Common myeloid progenitor, CD34-positive (primary cell): ENCODE measurements at regions not wholly inside any gene's neighbourhood (a gene's known extent, or its start where the extent isn't known, plus 50 kb on each side); places are given as distances from the start of the nearest gene placed in this dataset.

Source experiments
- CTCF ChIA-PET: fragments of 350-600 bp; sonication (Branson Sonifier 250); formaldehyde crosslinking; loops from one replicate; lab custom pipeline; 2021; ENCODE audit warnings: antibody characterized with exemption; lab: Charles Lee
- POLR2A ChIA-PET: fragments of 350-600 bp; sonication (Branson Sonifier 250); formaldehyde crosslinking; loops from one replicate; lab custom pipeline; 2021; ENCODE audit warnings: antibody characterized with exemption; lab: Charles Lee
- DNase-seq, 3 donors: peaks; one replicate each; pipeline versions ENCODE4 v3.0.0 to v3.0.0-alpha.2; 2013
- H3K27ac ChIP-seq, 2 experiments: 1 replicate in 1 of 2; 2 replicates in 1 of 2; pipeline ENCODE4 v1.7.0; 2013; ENCODE audit warnings: inconsistent platforms in 2 of 2, low read length in 2 of 2, mild to moderate bottlenecking in 2 of 2, low read depth in 1 of 2, moderate library complexity in 1 of 2; ENCODE audit not compliant: severe bottlenecking in 2 of 2, insufficient read depth in 1 of 2, poor library complexity in 1 of 2
- H3K27me3 ChIP-seq, 5 experiments: replicated peaks in 2 of 5; 1 replicate in 3 of 5; 2 replicates in 2 of 5; pipeline versions ENCODE4 v1.6.1 to v1.7.0; 2013; ENCODE audit warnings: low read length in 4 of 5, mild to moderate bottlenecking in 2 of 5, moderate library complexity in 2 of 5, inconsistent platforms in 1 of 5; ENCODE audit not compliant: insufficient read depth in 5 of 5, control insufficient read depth in 4 of 5
- H3K36me3 ChIP-seq, 4 experiments: 1 replicate in 2 of 4; 2 replicates in 2 of 4; pipeline versions ENCODE4 v1.6.1 to v1.7.0; 2013; ENCODE audit warnings: low read length in 3 of 4, control low read depth in 1 of 4, mild to moderate bottlenecking in 1 of 4; ENCODE audit not compliant: control insufficient read depth in 4 of 4, insufficient read depth in 4 of 4
- H3K4me1 ChIP-seq, 4 experiments: 1 replicate in 3 of 4; 2 replicates in 1 of 4; pipeline versions ENCODE4 v1.6.1 to v1.7.1; 2013; ENCODE audit warnings: low read length in 3 of 4, mild to moderate bottlenecking in 3 of 4, control low read depth in 1 of 4, inconsistent platforms in 1 of 4, moderate library complexity in 1 of 4; ENCODE audit not compliant: control insufficient read depth in 4 of 4, insufficient read depth in 4 of 4; ENCODE audit errors: control extremely low read depth in 1 of 4
- H3K4me3 ChIP-seq, 7 experiments: 1 replicate in 4 of 7; 2 replicates in 3 of 7; pipeline versions ENCODE4 v1.5.1 to v1.7.0; 2013; ENCODE audit warnings: mild to moderate bottlenecking in 7 of 7, low read length in 6 of 7, moderate library complexity in 6 of 7, inconsistent platforms in 2 of 7, low read depth in 2 of 7, control low read depth in 1 of 7; ENCODE audit not compliant: insufficient read depth in 4 of 7, control insufficient read depth in 1 of 7; ENCODE audit errors: extremely low read depth in 1 of 7
- H3K9me3 ChIP-seq, 5 experiments: 1 replicate in 4 of 5; 2 replicates in 1 of 5; pipeline versions ENCODE4 v1.6.1 to v1.7.1; 2013; ENCODE audit warnings: low read length in 4 of 5, mild to moderate bottlenecking in 2 of 5, inconsistent platforms in 1 of 5, low read depth in 1 of 5, moderate library complexity in 1 of 5; ENCODE audit not compliant: control insufficient read depth in 4 of 5, insufficient read depth in 2 of 5; ENCODE audit errors: control extremely low read depth in 1 of 5
- WGBS: methylation state at CpG from one replicate; pipeline ENCODE4 v1.1.5; 2013; ENCODE audit not compliant: insufficient coverage; 5-methylcytosine and 5-hydroxymethylcytosine counted together

DNA sequence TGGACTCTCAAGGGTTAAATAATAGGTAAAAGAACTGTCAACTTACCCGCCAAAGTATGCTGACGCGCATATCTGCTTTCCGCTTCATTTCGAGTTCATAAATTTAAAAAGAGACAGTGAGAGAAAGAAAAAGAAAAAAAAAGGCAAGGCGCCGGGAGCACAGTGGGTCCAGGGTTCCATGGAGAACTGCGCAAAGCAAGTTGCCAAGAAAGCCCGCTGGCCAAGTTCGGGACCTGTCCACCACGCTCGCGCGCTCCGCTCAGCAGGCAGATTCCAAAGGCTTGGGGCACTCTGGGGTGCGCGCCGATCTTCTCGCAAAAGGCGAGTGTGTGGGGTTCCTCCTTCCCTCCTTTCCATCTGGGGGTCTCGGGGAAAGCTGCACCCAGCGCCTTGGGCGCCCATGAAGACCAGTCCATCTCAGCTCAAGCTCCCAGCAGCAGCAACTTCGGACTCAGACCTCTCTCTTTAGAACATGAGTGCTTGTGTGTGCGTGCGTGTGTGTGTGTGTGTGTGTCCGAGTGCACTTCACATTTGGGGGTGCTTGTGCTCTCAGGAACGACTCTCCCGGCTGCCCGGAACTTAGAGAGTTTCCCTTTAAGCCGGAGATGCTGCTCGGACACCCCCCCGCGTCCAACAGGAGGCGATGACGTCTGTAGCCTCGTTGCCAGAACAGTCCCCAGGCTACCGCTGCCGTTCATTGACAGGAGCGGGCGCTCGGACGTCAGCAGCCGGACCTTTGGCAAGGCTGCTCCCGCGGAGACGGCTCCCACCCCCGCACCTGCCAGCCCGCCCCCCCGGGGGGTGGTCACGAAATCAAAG, 180.0 kb downstream of the TBXT start:
- Histone ChIP-seq H3K27ac (no peak overlapping the region), H3K4me3 (peak overlapping the region in 3 of 7 experiments; percentile 20 to 58 (median 40)), H3K9me3 (peaks cover 0 to 4% (median 0%) of the 10 kb centered on the region in 5 experiments), H3K4me1 (peaks cover 3 to 29% (median 15%) of the 10 kb centered on the region in 4 experiments), H3K27me3 (peaks cover 7 to 91% (median 43%) of the 10 kb centered on the region in 5 experiments), H3K36me3 (no peaks in the 10 kb centered on the region)
- ChIA-PET CTCF (no interaction called here), POLR2A (no interaction called here)
- 1% methylated on average over 30 of the region's 51 CpGs for WGBS
- peak in 1 of 3 donors; percentile 31 for DNase-seq

DNA sequence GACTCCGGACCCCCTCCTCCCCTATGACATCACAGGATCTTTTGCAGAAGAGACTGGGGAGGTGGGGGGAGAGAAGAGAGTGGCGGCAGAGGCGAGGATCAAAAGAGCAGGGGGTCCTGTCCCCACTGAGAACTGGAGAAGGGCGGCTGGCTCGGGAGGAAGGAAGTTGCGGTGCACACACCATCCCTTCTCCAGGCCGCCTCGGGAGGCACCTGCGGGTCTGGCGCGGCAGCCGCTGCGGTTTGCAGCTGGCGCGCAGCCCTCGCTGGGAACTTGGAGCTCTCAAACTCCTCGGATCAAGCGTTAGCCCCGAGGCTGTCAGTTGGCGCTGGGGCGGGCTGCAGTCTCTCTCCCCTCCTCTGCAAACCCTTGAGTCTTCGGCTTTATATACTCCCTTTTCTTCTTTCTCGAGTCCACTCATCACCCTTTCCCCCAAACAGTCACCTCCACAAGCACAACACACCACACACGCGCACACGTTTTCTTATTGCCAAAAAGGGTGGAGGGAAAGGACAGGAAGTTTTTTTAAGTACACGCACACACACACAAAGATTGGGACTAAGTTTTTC, 180.7 kb downstream of the TBXT start:
- Histone ChIP-seq H3K36me3 (no peaks in the 10 kb centered on the region), H3K27me3 (peaks cover 7 to 87% (median 43%) of the 10 kb centered on the region in 5 experiments), H3K27ac (no peak overlapping the region), H3K9me3 (peaks cover 0 to 4% (median 0%) of the 10 kb centered on the region in 5 experiments), H3K4me1 (peaks cover 3 to 29% (median 15%) of the 10 kb centered on the region in 4 experiments), H3K4me3 (peak overlapping the region in 4 of 7 experiments; percentile 20 to 58 (median 30))
- WGBS, result 0% methylated on average over 16 of the region's 27 CpGs
- peak; percentile 25 to 57 (median 41) for DNase-seq
- CTCF ChIA-PET, result no interaction called here
- POLR2A ChIA-PET, result no interaction called here

DNA sequence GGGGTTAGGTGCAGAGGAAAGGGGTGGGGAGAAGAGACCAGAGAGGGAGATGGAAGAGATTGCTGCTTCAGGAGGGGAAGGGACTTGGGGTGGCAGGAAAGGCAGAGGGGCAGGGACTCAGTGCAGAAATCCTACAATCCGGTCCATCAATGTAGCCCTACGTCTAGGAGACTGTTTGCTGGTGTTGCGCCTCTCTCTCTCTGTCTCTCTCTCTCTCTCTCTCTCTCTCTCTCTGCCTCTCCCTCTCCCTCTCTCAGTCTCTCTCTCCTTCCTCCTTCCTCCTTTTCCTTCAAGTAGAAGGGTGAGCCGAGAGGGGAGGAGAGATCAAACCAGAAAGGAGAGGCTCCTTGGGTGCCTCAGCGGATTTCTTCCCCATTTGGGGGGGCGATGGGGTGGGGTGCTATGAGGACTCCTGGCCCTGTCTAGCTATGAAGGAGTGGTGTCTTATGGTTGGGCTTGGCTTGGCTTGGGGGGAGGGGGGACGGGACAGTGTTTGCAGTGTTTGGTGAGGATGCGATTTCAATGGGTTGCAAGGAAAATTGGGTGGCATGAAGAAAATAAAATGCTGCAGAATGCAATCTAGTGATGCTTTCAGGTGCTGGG, 181.2 kb downstream of the TBXT start:
- DNase-seq, result no peak
- ChIA-PET CTCF (no interaction called here), POLR2A (no interaction called here)
- WGBS, result no CpG with 5 or more reads among the region's 8 CpGs
- Histone ChIP-seq H3K36me3 (no peaks in the 10 kb centered on the region), H3K4me3 (peak overlapping the region in 2 of 7 experiments; percentile 38 to 58), H3K27ac (no peak overlapping the region), H3K27me3 (peaks cover 7 to 88% (median 49%) of the 10 kb centered on the region in 5 experiments), H3K4me1 (peaks cover 3 to 29% (median 15%) of the 10 kb centered on the region in 4 experiments), H3K9me3 (peaks cover 0 to 4% (median 0%) of the 10 kb centered on the region in 5 experiments)

DNA sequence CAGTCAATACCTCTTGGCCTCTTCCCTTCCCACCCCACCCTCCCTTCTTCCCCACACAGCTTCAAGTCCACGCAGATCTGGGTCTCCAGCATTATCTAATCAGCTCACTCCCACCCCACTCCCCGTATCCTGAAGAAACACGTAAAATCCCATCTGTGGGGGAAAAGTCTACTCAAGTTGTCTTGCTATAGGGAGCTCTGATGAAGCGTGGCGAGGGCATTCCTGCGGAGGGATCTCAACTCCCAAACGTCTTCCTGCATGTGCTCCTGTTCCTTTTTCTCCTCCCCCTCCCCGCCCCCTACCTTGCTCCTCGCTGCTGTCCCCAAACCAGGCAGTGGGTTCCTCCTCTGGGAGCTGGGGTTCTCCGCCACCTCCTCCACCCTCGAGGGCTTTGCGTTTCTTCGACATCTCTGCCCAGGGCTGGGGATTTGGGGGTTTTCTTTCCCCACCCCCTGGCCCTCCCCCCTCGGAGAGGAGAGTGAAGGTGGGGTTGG, 181.8 kb downstream of the TBXT start:
- DNase-seq, result no peak

DNA sequence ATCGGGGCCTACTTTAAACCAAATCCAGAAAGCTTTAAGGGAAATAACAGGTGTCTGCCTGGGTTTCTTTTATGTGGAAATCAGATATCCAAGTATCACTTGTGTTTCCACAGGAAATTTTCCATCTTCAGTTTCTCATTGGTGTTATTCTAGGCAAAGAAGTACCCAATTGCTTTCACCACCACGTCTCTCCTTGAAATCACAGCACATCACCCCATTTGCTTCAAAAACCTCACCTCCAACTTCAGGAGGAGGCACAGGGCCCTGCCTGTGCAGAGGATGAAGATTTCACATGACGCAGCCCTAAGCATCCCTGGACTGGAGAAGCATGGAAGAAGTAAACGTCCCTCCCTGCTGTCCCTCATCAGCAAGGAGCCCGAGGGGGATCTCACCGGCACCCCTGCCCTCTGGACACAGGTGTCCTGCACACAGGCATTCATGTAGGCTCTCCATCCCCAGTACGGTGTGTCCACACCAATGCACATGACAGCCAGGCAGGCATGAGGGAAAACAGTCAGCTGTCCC, 182.3 kb downstream of the TBXT start:
- H3K9me3 ChIP-seq, result no peaks in the 10 kb centered on the region
- H3K4me1 ChIP-seq, result peaks cover 3 to 29% (median 15%) of the 10 kb centered on the region in 4 experiments
- H3K36me3 ChIP-seq, result no peaks in the 10 kb centered on the region
- 48% methylated on average over 5 of the region's 7 CpGs for WGBS
- H3K4me3 ChIP-seq, result no peak overlapping the region
- peaks cover 7 to 80% (median 46%) of the 10 kb centered on the region in 5 experiments for H3K27me3 ChIP-seq
- ChIA-PET CTCF (no interaction called here), POLR2A (no interaction called here)
- no peak overlapping the region for H3K27ac ChIP-seq
- no peak for DNase-seq

More for the DNA sequence above, 181.8 kb downstream of the TBXT start:
- Histone ChIP-seq H3K27ac (no peak overlapping the region), H3K27me3 (peaks cover 7 to 85% (median 48%) of the 10 kb centered on the region in 5 experiments), H3K36me3 (no peaks in the 10 kb centered on the region), H3K9me3 (peaks cover 0 to 3% (median 0%) of the 10 kb centered on the region in 5 experiments), H3K4me1 (peaks cover 3 to 29% (median 15%) of the 10 kb centered on the region in 4 experiments), H3K4me3 (no peak overlapping the region)
- WGBS, result 23% methylated on average over 7 of the region's 14 CpGs
- ChIA-PET POLR2A (no interaction called here), CTCF (no interaction called here)

DNA sequence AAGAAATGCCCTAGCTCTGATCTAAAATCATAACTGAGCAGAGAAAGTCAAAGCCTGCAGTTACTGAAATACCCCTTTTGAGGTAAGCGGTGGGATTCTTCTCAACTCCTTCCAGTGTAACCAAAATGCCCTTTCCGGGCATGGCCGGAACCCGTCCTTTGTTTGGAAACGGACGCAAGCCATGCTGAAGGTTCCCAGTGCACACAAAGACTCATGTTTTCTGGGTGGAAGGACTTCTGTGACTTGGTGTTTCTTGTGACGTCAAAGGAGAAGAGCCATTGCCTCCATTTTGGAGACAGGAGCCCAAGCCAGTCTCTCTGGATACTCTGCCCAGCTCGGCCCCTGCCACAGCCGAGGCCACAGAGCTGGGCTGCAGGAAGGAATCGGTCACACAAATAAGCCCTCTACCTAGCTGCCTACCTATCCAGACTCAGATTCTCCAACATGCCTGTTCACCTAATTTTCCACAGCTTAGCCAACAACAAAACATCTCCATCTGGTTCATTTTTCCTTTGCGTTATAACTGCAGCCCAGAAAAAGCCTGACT, 182.8 kb downstream of the TBXT start:
- Histone ChIP-seq H3K4me3 (no peak overlapping the region), H3K27ac (no peak overlapping the region), H3K4me1 (peaks cover 3 to 29% (median 15%) of the 10 kb centered on the region in 4 experiments), H3K36me3 (no peaks in the 10 kb centered on the region), H3K27me3 (peaks cover 9 to 74% (median 41%) of the 10 kb centered on the region in 5 experiments), H3K9me3 (no peaks in the 10 kb centered on the region)
- WGBS, result 91% methylated on average over 11 of the region's 11 CpGs
- CTCF ChIA-PET, result no interaction called here
- DNase-seq, result no peak
- POLR2A ChIA-PET, result no interaction called here
